ENCODE measurements at regions not wholly inside any gene's neighbourhood (a gene's known extent, or its start where the extent isn't known, plus 50 kb on each side); places are given as distances from the start of the nearest gene placed in this dataset.

- H3K4me3 ChIP-seq: no peak overlapping the region
- no peaks in the 10 kb centered on the region; the same call in 2 of the 3 replicates for H3K9me3 ChIP-seq
- DNase-seq (ENCODE audit: low read depth in 1 of 2, low spot score in 1 of 2): no peak
- CTCF ChIA-PET: no interaction called here
- no peak for FAIRE-seq
- TF ChIP-seq, protein P1, sequence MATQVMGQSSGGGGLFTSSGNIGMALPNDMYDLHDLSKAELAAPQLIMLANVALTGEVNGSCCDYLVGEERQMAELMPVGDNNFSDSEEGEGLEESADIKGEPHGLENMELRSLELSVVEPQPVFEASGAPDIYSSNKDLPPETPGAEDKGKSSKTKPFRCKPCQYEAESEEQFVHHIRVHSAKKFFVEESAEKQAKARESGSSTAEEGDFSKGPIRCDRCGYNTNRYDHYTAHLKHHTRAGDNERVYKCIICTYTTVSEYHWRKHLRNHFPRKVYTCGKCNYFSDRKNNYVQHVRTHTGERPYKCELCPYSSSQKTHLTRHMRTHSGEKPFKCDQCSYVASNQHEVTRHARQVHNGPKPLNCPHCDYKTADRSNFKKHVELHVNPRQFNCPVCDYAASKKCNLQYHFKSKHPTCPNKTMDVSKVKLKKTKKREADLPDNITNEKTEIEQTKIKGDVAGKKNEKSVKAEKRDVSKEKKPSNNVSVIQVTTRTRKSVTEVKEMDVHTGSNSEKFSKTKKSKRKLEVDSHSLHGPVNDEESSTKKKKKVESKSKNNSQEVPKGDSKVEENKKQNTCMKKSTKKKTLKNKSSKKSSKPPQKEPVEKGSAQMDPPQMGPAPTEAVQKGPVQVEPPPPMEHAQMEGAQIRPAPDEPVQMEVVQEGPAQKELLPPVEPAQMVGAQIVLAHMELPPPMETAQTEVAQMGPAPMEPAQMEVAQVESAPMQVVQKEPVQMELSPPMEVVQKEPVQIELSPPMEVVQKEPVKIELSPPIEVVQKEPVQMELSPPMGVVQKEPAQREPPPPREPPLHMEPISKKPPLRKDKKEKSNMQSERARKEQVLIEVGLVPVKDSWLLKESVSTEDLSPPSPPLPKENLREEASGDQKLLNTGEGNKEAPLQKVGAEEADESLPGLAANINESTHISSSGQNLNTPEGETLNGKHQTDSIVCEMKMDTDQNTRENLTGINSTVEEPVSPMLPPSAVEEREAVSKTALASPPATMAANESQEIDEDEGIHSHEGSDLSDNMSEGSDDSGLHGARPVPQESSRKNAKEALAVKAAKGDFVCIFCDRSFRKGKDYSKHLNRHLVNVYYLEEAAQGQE (IDR thresholded peaks at IDR 0.05): no peak
- no peak for TF ChIP-seq CHD2 (IDR thresholded peaks at IDR 0.05; ENCODE audit: low read length, partially characterized antibody)
- no peaks in the 10 kb centered on the region for H3K4me1 ChIP-seq
- H3K4me2 ChIP-seq: no peak overlapping the region
- ATAC-seq: no peak
- POLR2A ChIA-PET: no interaction called here
- no peak overlapping the region for H3K27ac ChIP-seq
- 10% methylated on average over 1 of the region's 1 CpG for WGBS (ENCODE audit: missing lambda C conversion rate)
Measured at GRCh38 chr10:90430186-90430585, 427.7 kb downstream of the HTR7 start.

GRCh38 chr10:90432866-90433265 lies 425.0 kb downstream of the HTR7 start:
- no peak overlapping the region for H3K4me3 ChIP-seq
- no peak for DNase-seq (ENCODE audit: low read depth in 1 of 2, low spot score in 1 of 2)
- ChIA-PET CTCF (no interaction called here), POLR2A (no interaction called here)
- no peak for ATAC-seq
- H3K27ac ChIP-seq: no peak overlapping the region
- no peaks in the 10 kb centered on the region for H3K4me1 ChIP-seq
- no peaks in the 10 kb centered on the region for H3K9me3 ChIP-seq
- no peak overlapping the region for H3K4me2 ChIP-seq
- no peak for FAIRE-seq
- TF ChIP-seq, protein P2, sequence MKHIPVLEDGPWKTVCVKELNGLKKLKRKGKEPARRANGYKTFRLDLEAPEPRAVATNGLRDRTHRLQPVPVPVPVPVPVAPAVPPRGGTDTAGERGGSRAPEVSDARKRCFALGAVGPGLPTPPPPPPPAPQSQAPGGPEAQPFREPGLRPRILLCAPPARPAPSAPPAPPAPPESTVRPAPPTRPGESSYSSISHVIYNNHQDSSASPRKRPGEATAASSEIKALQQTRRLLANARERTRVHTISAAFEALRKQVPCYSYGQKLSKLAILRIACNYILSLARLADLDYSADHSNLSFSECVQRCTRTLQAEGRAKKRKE (CRISPR knock-in tag; IDR thresholded peaks at IDR 0.05; ENCODE audit: low read depth): no peak
- TF ChIP-seq FOSB (CRISPR knock-in tag; IDR thresholded peaks at IDR 0.05) (no peak), MAFK (IDR thresholded peaks at IDR 0.05; ENCODE audit: partially characterized antibody) (no peak)

DNA sequence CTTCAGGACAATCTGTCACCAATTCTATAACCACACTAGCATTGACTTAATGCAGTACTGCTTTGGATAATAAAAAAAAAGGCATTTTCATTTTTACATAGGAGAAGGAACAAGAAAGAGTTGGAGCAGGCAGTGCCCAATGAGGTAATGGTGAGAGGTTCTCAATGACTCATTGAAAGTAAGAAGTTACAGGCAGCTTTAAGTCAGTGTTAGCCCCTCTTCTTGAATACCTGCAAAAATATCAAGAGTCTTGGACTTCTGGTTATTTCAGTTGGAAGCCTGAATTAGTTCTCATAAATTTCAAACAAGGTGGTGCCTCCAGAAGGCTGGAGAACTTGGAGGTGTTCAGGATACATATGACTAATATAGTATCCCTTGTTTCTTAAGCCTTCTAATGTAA lies 422.5 kb downstream of the HTR7 start:
- TF ChIP-seq CEBPB (IDR thresholded peaks at IDR 0.05) (no peak), CBX2 (IDR thresholded peaks at IDR 0.05; ENCODE audit: borderline replicate concordance, low read depth) (no peak), CHD2 (IDR thresholded peaks at IDR 0.05; ENCODE audit: low read length, partially characterized antibody) (no peak), KDM5A (IDR thresholded peaks at IDR 0.05) (no peak), MYC (IDR thresholded peaks at IDR 0.05; ENCODE audit: borderline replicate concordance, low read length) (no peak), NFE2L2 (conservative IDR thresholded peaks at IDR 0.05; ENCODE audit: low read length) (no peak), FOSB (CRISPR knock-in tag; IDR thresholded peaks at IDR 0.05) (no peak), MAZ (IDR thresholded peaks at IDR 0.05; ENCODE audit: borderline replicate concordance, low read depth, low read length) (no peak), RNF2 (IDR thresholded peaks at IDR 0.05; ENCODE audit: borderline replicate concordance, low read depth) (no peak), KDM1A (IDR thresholded peaks at IDR 0.05; ENCODE audit: low read depth) (no peak), CHD4 (IDR thresholded peaks at IDR 0.05; ENCODE audit: borderline replicate concordance) (no peak), JUN (IDR thresholded peaks at IDR 0.05) (no peak)
- TF ChIP-seq, protein P3, sequence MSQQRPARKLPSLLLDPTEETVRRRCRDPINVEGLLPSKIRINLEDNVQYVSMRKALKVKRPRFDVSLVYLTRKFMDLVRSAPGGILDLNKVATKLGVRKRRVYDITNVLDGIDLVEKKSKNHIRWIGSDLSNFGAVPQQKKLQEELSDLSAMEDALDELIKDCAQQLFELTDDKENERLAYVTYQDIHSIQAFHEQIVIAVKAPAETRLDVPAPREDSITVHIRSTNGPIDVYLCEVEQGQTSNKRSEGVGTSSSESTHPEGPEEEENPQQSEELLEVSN (IDR thresholded peaks at IDR 0.05; ENCODE audit: borderline replicate concordance, low read depth): no peak
- TF ChIP-seq, protein P1 (IDR thresholded peaks at IDR 0.05): no peak
- TF ChIP-seq, protein P4, sequence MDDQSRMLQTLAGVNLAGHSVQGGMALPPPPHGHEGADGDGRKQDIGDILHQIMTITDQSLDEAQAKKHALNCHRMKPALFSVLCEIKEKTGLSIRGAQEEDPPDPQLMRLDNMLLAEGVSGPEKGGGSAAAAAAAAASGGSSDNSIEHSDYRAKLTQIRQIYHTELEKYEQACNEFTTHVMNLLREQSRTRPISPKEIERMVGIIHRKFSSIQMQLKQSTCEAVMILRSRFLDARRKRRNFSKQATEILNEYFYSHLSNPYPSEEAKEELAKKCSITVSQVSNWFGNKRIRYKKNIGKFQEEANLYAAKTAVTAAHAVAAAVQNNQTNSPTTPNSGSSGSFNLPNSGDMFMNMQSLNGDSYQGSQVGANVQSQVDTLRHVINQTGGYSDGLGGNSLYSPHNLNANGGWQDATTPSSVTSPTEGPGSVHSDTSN (IDR thresholded peaks at IDR 0.05): no peak
- TF ChIP-seq, protein P5, sequence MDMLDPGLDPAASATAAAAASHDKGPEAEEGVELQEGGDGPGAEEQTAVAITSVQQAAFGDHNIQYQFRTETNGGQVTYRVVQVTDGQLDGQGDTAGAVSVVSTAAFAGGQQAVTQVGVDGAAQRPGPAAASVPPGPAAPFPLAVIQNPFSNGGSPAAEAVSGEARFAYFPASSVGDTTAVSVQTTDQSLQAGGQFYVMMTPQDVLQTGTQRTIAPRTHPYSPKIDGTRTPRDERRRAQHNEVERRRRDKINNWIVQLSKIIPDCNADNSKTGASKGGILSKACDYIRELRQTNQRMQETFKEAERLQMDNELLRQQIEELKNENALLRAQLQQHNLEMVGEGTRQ (IDR thresholded peaks at IDR 0.05): no peak
- Histone ChIP-seq H3K4me1 (no peaks in the 10 kb centered on the region), H3K9me3 (no peaks in the 10 kb centered on the region), H3K4me2 (no peak overlapping the region), H3K27ac (no peak overlapping the region), H3K4me3 (no peak overlapping the region)
- POLR2A ChIA-PET: no interaction called here
- no peak for ATAC-seq
- no peak for DNase-seq (ENCODE audit: low read depth in 1 of 2, low spot score in 1 of 2)
- FAIRE-seq: no peak
- CTCF ChIA-PET: no interaction called here
